ENCODE measurements at regions not wholly inside any gene's neighbourhood (a gene's known extent, or its start where the extent isn't known, plus 50 kb on each side); places are given as distances from the start of the nearest gene placed in this dataset.

DNA sequence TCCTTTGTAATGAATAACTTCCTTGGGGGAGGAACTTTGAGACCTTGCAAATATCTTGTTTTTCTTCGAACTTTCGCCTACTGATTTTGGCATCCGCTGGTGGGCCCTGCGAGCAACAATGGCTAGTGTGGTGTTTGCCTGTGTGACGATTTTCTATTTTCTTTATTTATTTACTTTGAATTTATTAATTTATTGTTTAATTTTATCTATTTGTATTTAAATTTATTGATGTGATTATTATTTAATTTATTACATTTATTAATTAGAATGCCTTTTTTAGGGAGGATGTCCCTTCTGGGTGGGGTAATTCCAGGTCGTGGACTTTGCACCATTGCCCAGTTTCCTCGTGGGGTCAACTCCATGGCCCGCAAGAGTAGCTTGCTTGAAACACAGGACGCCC is 149.7 kb downstream of the ZNF664 start:
- Histone ChIP-seq H3K9me3 (no peaks in the 10 kb centered on the region), H3K4me1 (no peaks in the 10 kb centered on the region), H3K36me3 (no peaks in the 10 kb centered on the region), H3K27ac (no peak overlapping the region), H3K4me3 (no peak overlapping the region), H3K27me3 (no peaks in the 10 kb centered on the region)
- intact Hi-C loops (cut with DNase I) = no loop called here
- TF ChIP-seq POLR2AphosphoS5 (IDR thresholded peaks at IDR 0.05; ENCODE audit: insufficient read depth in 1 of 2, low read depth in 1 of 2) = no peak
- no peak for TF ChIP-seq POLR2A (IDR thresholded peaks at IDR 0.05)
- TF ChIP-seq, protein P1, sequence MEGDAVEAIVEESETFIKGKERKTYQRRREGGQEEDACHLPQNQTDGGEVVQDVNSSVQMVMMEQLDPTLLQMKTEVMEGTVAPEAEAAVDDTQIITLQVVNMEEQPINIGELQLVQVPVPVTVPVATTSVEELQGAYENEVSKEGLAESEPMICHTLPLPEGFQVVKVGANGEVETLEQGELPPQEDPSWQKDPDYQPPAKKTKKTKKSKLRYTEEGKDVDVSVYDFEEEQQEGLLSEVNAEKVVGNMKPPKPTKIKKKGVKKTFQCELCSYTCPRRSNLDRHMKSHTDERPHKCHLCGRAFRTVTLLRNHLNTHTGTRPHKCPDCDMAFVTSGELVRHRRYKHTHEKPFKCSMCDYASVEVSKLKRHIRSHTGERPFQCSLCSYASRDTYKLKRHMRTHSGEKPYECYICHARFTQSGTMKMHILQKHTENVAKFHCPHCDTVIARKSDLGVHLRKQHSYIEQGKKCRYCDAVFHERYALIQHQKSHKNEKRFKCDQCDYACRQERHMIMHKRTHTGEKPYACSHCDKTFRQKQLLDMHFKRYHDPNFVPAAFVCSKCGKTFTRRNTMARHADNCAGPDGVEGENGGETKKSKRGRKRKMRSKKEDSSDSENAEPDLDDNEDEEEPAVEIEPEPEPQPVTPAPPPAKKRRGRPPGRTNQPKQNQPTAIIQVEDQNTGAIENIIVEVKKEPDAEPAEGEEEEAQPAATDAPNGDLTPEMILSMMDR (IDR thresholded peaks at IDR 0.05) = no peak
- DNase-seq (ENCODE audit: extremely low spot score in 2 of 2) = no peak

GRCh38 chr12:124123296-124124000 is 150.4 kb downstream of the ZNF664 start:
- no peak overlapping the region for H3K4me3 ChIP-seq
- no peaks in the 10 kb centered on the region for H3K36me3 ChIP-seq
- H3K27me3 ChIP-seq = no peaks in the 10 kb centered on the region
- no peak overlapping the region for H3K27ac ChIP-seq
- H3K9me3 ChIP-seq = no peaks in the 10 kb centered on the region
- intact Hi-C loops (cut with DNase I) = no loop called here
- DNase-seq (ENCODE audit: extremely low spot score in 2 of 2) = no peak
- no peaks in the 10 kb centered on the region for H3K4me1 ChIP-seq
- TF ChIP-seq POLR2A (IDR thresholded peaks at IDR 0.05) (no peak), POLR2AphosphoS5 (IDR thresholded peaks at IDR 0.05; ENCODE audit: insufficient read depth in 1 of 2, low read depth in 1 of 2) (no peak)
- TF ChIP-seq, protein P1 (IDR thresholded peaks at IDR 0.05) = no peak

DNA sequence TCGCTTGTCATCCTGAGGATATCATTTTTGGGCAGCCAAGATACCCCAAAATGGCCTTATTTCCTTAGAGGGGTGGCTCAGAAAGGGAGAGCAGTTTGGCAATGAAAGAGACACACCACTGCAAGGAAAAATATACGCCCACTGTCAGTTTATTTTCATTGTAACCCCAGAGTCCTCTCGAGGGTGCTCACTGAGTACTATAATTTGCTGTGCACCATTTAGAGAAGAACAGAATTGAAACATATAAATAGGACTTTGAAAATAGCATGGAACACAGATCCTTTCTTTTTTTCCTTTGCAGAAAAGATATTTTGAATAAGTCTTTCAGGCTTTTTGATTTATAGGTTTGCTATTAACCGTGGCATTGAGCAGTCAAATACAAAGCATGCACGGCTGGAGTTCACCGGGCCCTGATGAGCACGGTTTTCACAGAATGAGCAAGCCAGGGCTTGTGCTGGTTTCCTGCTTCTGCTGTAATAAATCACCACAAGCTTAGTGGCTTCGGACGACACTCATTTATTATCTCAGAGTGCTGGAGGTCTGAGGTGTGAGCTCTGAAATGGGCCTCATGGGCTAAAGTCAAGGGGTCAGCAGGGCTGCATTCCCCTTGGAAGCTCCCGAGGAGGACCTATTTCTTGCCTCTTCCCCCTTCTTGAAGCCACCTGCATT is 152.3 kb downstream of the ZNF664 start:
- no peak overlapping the region for H3K27ac ChIP-seq
- no peak overlapping the region for H3K4me3 ChIP-seq
- intact Hi-C loops (cut with DNase I) = no loop called here
- no peaks in the 10 kb centered on the region for H3K36me3 ChIP-seq
- no peaks in the 10 kb centered on the region for H3K9me3 ChIP-seq
- TF ChIP-seq, protein P1 (IDR thresholded peaks at IDR 0.05) = no peak
- no peak for TF ChIP-seq POLR2AphosphoS5 (IDR thresholded peaks at IDR 0.05; ENCODE audit: insufficient read depth in 1 of 2, low read depth in 1 of 2)
- no peak for TF ChIP-seq POLR2A (IDR thresholded peaks at IDR 0.05)
- no peak for DNase-seq (ENCODE audit: extremely low spot score in 2 of 2)
- H3K27me3 ChIP-seq = no peaks in the 10 kb centered on the region
- no peaks in the 10 kb centered on the region for H3K4me1 ChIP-seq

GRCh38 chr12:124126950-124127655 is 154.1 kb downstream of the ZNF664 start:
- intact Hi-C loops (cut with DNase I) = no loop called here

More at GRCh38 chr12:124126950-124127655, 154.1 kb downstream of the ZNF664 start:
- TF ChIP-seq POLR2A (IDR thresholded peaks at IDR 0.05) (no peak), POLR2AphosphoS5 (IDR thresholded peaks at IDR 0.05; ENCODE audit: insufficient read depth in 1 of 2, low read depth in 1 of 2) (no peak)
- TF ChIP-seq, protein P1 (IDR thresholded peaks at IDR 0.05) = no peak
- Histone ChIP-seq H3K27me3 (no peaks in the 10 kb centered on the region), H3K4me1 (no peaks in the 10 kb centered on the region), H3K36me3 (no peaks in the 10 kb centered on the region), H3K4me3 (no peak overlapping the region), H3K9me3 (no peaks in the 10 kb centered on the region), H3K27ac (no peak overlapping the region)
- no peak for DNase-seq (ENCODE audit: extremely low spot score in 2 of 2)
